GM19452 (cell line): ENCODE measurements at regions not wholly inside any gene's neighbourhood (a gene's known extent, or its start where the extent isn't known, plus 50 kb on each side); places are given as distances from the start of the nearest gene placed in this dataset.
"Not testable (repeated sequence)": the region's sequence is repeated elsewhere in the genome, so short reads cannot be mapped to it uniquely, and the experiment has no call there.

Source experiments
- ATAC-seq: cut with Tn5 transposase; IDR thresholded peaks from one replicate; pipeline ENCODE4 v1.9.1; 2021; ENCODE audit not compliant: unreplicated experiment

GRCh38 chr10:3875842-3876235 is 90.8 kb upstream of the KLF6 start:
- ATAC-seq: no peak

DNA sequence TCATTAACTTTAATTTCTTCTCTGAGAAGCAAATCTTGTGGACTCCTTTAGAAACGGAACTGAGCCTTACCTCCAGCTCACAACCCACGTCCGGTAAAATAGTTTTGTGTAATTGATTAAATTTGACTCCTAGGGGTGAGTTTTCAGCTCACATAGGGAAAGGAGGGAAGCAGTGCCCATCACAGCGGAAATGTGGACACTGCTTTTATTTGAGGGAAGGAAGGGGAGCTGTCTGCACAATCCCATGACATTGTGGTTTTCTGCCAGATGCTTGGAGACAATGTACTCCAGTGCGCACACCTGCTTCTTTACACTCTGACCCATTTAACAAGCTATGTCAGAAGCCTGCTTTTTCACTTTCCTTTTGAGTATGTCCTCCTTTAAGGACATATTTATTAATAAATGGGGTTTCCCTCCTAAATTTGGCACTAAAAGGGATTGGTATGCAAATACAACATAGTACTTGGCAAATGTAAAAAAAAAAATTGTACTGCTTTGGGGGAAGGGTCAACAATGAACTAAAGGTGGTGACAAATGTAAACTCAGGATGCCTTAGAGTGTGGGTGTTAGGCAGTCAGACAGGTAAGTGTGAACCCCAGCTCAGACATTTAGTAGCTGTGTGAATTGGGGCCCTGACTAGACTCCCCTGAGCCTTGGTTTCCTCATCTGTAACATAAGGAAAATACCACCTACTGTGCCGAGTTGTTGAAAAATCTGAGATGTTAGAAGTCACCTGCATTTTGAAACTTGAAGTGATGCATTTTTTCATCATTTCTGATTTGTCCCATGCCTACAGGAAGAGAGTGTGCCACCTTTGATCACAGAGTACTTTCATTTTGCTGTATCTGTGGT is 90.2 kb upstream of the KLF6 start:
- ATAC-seq: peak; percentile 69

DNA sequence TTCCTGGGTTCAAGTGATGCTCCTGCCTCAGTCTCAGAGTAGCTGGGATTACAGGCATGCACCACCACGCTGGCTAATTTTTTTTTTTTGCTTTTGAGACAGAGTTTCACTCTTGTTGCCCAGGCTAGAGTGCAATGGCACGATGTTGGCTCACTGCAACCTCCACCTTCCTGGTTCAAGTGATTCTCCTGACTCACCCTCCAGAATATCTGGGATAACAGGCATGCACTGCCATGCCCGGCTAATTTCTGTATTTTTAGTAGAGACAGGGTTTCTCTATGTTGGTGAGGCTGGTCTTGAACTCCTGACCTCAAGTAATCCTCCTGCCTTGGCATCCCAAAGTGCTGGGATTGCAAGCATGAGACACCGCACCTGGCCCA is 89.6 kb upstream of the KLF6 start:
- ATAC-seq: not testable (repeated sequence)

DNA sequence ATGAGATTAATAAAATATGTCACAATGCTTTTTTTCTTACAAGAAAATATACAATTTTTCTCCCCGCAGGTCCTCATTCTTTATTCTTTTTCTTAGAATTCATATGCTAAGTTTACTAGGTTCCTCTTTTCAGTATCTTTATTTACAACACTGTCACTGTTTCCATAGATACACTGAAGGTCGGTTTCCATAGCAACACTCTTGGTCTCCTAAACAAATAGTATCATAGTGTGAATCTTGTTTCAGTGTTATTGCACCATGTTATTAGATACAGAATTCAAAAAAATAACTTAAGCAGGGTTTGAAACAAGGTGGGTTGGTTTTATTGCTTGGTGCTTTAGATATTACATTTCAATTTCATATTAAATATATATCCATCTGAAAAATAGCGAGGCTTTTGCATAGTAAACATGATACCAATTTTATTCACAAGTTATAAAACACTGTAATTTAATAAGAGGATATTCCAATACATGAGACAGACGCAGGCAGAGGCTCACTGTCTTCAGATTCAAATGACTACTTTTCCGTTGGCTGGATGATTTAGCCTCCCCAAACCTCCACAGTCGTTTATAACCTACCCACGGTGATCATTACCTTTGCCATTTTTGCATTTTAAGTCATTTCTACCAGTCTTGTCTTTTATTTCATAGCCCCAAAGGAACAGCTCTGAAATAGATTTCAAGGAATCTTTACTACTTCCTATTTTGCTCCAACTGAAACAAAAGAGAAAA is 88.9 kb upstream of the KLF6 start:
- ATAC-seq: peak; percentile 51

DNA sequence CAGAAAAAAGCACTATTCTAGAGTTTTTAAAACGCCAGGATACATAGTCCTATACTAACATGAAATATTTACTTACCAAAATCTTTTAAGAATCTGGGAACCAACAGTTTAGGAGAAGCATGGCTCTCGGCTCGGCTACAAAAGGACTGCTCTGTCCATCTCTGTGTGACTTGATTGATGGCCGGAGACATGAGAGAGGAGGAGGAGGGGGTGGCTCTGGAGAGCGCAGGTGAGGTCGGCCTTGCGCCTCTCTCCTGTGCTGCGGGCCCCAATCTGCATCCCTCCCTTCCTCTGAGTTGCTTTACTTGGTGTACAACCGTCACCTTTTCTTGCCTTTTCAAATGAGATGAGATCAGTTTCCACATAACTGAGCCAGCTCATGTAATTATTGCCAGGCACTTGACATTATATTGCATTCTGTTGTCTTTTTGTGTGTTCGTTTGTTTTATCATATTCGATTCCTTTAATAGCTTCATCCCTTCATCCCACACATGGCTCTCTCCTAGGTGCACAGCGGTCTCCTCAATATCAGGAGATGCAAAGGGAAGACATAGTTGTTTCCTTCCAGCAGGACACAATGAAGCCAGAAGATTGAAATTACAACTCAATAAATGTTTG is 87.8 kb upstream of the KLF6 start:
- ATAC-seq: no peak

- ATAC-seq: no peak
Observed at GRCh38 chr10:3871424-3871996, 86.5 kb upstream of the KLF6 start.

GRCh38 chr10:3869036-3869435 is 84.0 kb upstream of the KLF6 start:
- no peak for ATAC-seq

- no peak for ATAC-seq
Observed at GRCh38 chr10:3868271-3868664, 83.3 kb upstream of the KLF6 start.

DNA sequence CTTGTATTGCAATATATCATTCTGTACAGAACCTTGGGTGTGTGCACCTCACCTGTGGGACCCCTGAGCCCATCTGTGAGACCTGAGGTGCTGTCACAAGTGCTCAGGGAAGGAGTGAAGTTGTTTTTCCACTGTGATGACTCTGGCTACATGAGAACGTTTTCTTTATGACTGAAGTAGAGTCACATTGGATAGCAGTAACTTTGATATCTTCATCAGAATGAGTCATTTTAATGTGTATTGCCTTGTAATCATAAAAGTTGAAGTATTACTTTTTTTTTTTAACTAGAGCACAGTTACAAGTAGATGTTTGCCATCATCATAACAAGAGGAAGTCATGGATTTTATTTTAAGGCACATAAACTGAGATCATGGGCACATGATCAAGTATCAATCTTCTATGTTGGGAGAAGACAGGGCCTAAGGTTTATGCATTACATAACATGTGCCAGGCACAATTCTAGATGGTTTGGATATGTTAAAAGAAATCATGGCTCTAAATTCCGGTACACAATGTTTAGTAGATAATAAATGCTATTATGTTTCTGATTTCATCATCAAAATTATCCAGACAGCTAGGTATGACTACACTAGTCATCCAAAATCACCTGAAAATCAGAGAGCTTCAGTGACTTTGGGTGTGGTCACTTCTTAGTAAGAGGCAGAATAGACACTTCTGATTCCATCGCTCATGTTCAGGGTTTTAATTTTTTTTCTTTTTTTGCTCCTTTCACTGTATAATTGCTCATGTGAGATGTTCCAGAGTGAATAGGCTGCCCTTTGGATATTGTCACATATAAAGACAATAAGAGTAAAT is 82.7 kb upstream of the KLF6 start:
- ATAC-seq: no peak

- ATAC-seq: no peak
Observed at GRCh38 chr10:3866332-3866731, 81.3 kb upstream of the KLF6 start.

DNA sequence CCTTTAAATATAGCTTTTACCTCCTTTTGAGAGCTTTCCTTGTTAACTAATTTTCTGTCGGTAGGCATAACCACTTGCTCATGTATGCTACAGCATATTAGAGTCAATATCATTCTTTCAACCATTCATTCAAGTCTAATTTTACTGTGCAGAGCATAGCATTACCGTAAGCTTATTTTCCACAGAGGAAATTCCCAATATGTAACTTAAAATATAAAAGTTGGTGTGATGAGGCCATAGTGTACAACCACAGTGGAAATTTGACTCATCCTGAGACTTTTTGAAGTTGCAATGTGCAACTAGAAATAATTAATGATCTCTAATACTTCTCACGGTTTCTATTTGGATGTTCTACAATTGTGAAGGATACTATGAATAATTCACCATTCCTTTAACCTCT is 80.6 kb upstream of the KLF6 start:
- peak; percentile 39 for ATAC-seq

DNA sequence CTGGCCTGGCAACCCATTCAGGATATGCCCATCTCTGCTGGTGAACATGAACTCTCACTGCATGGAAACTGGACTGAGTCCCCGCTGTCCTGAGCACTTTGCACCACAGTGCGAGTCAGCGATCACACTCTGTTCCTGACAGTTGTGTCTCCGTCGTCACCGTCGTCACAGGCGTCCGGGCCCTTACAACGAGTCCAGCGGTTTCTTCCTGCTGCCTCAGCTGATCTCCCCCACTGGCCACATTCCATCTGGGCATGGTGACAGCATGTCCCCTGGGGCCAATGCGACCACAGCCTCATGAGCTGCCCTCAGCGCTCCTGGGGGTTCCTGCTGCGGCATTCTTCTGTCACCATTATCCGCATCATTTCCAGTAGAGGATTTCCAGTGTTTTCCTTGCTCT is 76.8 kb upstream of the KLF6 start:
- no peak for ATAC-seq

- no peak for ATAC-seq
Observed at GRCh38 chr10:3858051-3858845, 73.2 kb upstream of the KLF6 start.

DNA sequence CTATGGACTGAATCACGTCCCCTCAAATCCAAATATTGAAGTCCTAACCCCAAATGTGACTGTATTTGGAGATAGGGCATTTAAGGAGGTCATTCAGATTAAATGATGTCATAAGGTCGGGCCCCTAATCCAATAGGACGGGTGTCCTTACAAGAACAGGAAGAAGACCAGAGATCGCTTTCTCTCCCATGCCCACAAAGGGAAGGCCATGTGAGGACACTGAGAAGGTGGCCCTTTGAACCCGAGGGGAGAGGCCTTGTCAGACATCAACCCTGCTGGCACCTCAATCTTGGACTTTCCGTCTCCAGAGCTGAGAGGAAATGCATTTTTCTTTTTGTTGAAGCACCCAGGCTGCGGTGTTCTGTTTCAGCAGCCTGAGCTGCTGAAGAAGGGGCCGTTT is 72.3 kb upstream of the KLF6 start:
- no peak for ATAC-seq

DNA sequence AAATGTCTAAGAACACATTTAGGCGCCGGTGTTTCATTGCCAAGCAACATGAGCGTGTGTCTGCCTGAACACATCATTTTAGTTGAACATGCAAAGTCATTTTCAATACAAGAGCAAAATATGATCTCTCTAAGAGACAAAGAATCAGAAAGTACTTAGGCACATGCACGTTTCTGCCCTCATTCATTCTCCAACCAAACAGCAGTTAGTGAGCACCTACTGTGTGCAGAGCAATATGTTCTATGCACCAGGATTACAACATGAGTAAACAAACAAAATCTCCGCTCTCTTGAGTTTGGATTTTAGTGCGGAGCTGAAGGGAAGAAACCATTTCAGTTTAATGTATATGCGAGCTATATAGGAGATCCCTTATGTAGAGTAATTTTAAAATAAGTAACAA is 71.6 kb upstream of the KLF6 start:
- no peak for ATAC-seq

GRCh38 chr10:3853547-3854303 is 68.7 kb upstream of the KLF6 start:
- ATAC-seq: no peak

GRCh38 chr10:3853016-3853415 is 68.0 kb upstream of the KLF6 start:
- ATAC-seq: no peak

DNA sequence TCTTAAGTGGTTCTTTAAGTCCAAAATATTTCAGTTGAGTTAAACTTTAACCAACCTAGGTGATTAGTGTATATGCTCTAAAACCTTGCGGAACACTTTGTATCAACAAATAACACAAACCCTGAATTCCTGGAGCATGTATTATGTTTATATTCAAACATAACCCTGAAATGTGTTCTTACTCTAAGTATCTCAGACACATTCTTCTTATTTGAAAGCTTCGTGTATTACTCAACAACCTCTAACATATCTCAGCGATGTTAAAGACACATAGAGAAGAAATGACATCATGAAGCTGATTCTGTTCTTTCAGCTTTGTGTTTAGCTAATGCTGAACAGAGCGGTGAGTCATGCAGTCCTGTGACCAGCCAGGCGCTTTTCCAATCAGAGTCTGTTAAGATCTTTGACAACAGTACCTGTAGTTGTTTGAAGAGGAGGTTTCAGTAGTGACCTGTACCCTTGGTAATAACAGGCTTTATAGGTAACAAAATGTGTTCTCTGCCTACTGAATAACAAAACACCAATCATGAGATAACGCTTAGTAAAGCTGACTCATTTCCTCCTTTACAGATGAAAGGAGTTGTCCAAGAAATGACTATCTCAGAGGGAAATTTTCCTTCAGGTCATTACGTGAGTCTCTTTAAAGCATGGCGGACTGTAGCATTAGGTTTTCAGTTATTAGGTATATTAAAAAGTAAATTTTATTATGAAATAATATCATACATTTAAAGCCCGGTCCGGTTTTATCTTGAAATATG is 67.3 kb upstream of the KLF6 start:
- ATAC-seq: peak; percentile 92
